SH-SY5Y (cell line): ENCODE measurements at regions not wholly inside any gene's neighbourhood (a gene's known extent, or its start where the extent isn't known, plus 50 kb on each side); places are given as distances from the start of the nearest gene placed in this dataset.

ENCODE experiments used
- GATA2 ChIP-seq: IDR thresholded peaks from 2 replicates; pipeline ENCODE4 v1.6.1; 2011; ENCODE audit warnings: mild to moderate bottlenecking, low read depth, low read length
- GATA3 ChIP-seq: IDR thresholded peaks from 2 replicates; pipeline ENCODE4 v1.6.1; 2011; ENCODE audit warnings: low read depth, mild to moderate bottlenecking, low read length, moderate library complexity

- TF ChIP-seq GATA3 (no peak), GATA2 (no peak)
These were observed 304.1 kb upstream of the N4BP1 start for GRCh38 chr16:48914070-48914469.
